ENCODE measurements at regions not wholly inside any gene's neighbourhood (a gene's known extent, or its start where the extent isn't known, plus 50 kb on each side); places are given as distances from the start of the nearest gene placed in this dataset.

GRCh38 chr15:89400782-89401545 is 66.3 kb upstream of the POLG start:
- in situ Hi-C loops (cut with HindIII; ENCODE audit: low pct_unique_long_range_greater_than_20kb, low sequenced_read_pairs) = no loop called here
- DNase-seq (ENCODE audit: low read depth) = peak; percentile 18

GRCh38 chr15:89400116-89400781 is 65.6 kb upstream of the POLG start:
- peak; percentile 36 for DNase-seq (ENCODE audit: low read depth)
- in situ Hi-C loops (cut with HindIII; ENCODE audit: low pct_unique_long_range_greater_than_20kb, low sequenced_read_pairs) = no loop called here

- in situ Hi-C loops (cut with HindIII; ENCODE audit: low pct_unique_long_range_greater_than_20kb, low sequenced_read_pairs) = no loop called here
- peak; percentile 83 for DNase-seq (ENCODE audit: low read depth)
Measured at GRCh38 chr15:89399238-89400115, 64.9 kb upstream of the POLG start.

DNA sequence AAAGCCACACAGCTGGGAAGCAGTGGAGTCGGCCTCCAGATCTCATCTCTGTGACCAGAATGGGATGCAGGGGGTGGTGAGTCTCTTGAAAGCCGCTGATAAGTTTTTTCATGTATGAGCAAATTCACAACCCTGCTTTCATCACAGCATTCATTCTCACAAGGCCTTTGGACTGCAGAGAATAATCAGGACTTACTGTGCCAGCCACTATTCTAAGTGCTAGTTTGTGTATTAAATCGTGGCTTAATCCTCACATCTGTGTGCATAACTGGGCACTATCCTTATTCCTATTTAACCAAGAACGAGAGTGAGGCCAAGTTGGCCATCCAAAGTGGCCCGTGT is 64.2 kb upstream of the POLG start:
- no peak for DNase-seq (ENCODE audit: low read depth)
- in situ Hi-C loops (cut with HindIII; ENCODE audit: low pct_unique_long_range_greater_than_20kb, low sequenced_read_pairs) = no loop called here

- no peak for DNase-seq (ENCODE audit: low read depth)
- in situ Hi-C loops (cut with HindIII; ENCODE audit: low pct_unique_long_range_greater_than_20kb, low sequenced_read_pairs) = no loop called here
Measured at GRCh38 chr15:89397653-89398023, 63.0 kb upstream of the POLG start.

- no peak for DNase-seq (ENCODE audit: low read depth)
- in situ Hi-C loops (cut with HindIII; ENCODE audit: low pct_unique_long_range_greater_than_20kb, low sequenced_read_pairs) = no loop called here
Measured at GRCh38 chr15:89396723-89397652, 62.4 kb upstream of the POLG start.

GRCh38 chr15:89395996-89396395 is 61.4 kb upstream of the POLG start:
- no peak for DNase-seq (ENCODE audit: low read depth)

DNA sequence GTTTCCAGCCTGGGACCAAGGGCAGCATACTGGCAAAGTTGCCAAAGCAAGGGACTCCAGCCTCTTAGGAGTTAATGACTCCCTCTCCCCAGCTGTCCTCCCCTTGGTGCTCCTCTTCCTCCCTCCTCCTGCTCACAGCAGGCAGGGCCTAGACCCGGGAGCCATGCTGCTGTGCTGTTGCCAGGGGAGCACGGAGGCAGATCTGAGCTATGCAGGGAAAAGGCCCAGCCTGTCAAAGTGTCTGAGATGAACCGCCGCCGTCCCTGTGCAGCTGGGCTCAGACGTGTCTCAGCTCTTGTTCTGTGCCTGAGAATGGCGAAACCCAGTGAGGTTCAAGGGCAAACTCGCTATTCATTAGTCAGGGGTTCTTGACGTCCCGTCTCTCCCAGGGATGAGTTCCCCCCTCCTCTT is 60.8 kb upstream of the POLG start:
- in situ Hi-C loops (cut with HindIII; ENCODE audit: low pct_unique_long_range_greater_than_20kb, low sequenced_read_pairs) = no loop called here
- no peak for DNase-seq (ENCODE audit: low read depth)

More at GRCh38 chr15:89395996-89396395, 61.4 kb upstream of the POLG start:
- in situ Hi-C loops (cut with HindIII; ENCODE audit: low pct_unique_long_range_greater_than_20kb, low sequenced_read_pairs) = no loop called here

DNA sequence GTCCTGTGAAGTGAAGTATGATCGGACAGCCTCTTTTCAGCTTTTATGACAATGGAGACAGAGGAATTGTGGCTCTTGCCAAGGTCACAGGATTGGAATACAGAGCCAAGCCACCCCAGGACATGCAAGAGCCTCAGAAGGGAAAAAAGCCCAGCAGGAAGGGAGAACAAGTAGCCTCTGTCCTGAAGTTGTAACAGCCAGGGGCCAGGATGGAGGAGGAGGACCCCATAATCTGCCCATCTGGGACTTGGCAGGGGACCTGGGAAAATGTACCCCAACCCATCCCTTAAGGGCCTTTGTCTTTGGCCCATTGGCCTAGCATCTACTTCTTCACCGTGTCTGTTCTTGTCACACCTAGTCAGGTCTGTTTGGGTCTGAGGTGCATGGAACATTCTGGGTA is 60.4 kb upstream of the POLG start:
- in situ Hi-C loops (cut with HindIII; ENCODE audit: low pct_unique_long_range_greater_than_20kb, low sequenced_read_pairs) = no loop called here
- no peak for DNase-seq (ENCODE audit: low read depth)

DNA sequence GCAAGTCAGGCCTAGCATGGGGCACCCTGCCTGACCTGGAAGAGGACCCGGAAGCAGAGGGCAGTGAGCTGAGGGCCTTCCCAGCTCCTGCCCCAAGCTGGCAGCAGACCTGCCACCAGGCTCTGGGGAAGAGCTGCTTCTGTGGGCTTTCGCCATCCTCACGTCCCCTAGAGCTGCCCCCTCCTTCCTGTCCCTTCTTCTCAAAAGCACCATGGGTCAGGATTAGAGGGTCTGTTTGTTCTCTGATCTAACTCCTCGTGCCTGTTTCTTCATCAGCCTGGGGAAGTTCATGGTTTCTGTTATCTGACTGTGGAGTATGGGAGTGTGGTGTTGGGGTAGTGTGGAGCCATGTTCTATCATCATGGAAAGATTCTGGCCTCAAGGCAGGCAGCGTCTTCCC is 58.4 kb upstream of the POLG start:
- in situ Hi-C loops (cut with HindIII; ENCODE audit: low pct_unique_long_range_greater_than_20kb, low sequenced_read_pairs) = no loop called here
- no peak for DNase-seq (ENCODE audit: low read depth)

DNA sequence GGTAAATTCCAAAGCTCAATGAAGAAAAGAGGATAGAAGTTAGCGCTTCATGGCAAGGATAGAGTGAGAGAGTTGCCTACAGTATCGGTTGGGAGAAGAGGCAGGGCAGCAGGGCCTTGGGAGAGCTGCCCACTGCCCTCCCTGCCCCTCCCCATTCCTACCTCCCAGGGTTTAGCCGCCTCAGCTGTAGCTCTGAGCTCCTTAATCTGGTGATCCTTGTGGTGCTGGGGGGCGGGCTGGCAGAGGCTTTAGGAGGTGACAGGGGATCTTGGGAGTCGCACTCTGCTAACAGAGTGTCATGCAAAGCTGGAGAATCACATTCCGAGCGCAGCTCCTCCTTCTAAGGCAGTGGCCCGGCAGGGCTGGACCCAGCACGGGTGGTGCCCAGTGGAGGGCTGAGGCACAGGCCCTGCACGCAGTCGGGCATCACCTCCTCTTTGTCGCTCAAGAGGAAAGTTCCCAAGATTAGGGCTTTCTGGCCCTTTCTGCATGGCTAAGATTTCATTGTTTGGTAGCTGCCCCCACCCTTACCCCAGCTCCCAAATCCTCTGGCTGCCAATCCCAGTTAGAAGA is 57.1 kb upstream of the POLG start:
- in situ Hi-C loops (cut with HindIII; ENCODE audit: low pct_unique_long_range_greater_than_20kb, low sequenced_read_pairs) = no loop called here
- no peak for DNase-seq (ENCODE audit: low read depth)

DNA sequence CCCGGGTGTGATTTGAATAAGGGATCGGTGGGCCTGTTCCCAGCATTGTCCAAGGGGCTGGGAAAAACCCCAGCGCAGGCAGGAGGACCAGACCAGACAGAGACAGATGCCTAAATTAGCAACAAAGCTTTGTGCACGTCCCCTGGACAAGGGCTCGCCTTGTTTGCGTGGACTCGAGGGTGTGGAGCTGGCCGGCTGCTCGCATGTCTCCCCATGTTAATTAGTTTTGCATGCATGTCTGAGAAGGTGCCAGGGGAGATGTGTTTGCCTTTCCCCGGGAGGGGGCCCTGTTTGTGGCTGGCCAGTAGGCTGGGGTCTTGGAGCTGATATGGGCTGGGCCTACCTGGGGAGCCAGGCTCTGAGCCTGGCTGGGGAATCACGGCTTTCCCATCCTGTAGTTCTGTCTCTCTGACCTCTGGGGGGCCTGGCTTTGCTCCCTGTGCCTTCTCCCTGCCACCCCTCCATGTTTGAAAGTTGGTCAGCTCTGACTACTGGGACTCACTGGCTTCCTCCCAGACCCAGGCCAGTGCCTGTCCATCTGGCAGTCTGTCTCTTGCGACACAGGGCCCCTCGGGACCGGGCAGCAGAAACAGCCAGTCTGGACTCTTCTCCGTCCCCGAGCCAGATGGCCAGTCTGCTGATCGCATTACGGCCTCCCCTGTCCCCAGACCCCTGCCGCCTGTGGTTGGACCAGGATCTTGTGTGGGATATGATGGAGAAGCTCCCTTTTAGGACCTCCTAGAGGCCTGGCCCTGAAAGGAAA is 55.4 kb upstream of the POLG start:
- no peak for DNase-seq (ENCODE audit: low read depth)
- in situ Hi-C loops (cut with HindIII; ENCODE audit: low pct_unique_long_range_greater_than_20kb, low sequenced_read_pairs) = no loop called here

- no peak for DNase-seq (ENCODE audit: low read depth)
- in situ Hi-C loops (cut with HindIII; ENCODE audit: low pct_unique_long_range_greater_than_20kb, low sequenced_read_pairs) = no loop called here
Measured at GRCh38 chr15:89387140-89387903, 52.7 kb upstream of the POLG start.

- no peak for DNase-seq (ENCODE audit: low read depth)
- in situ Hi-C loops (cut with HindIII; ENCODE audit: low pct_unique_long_range_greater_than_20kb, low sequenced_read_pairs) = no loop called here
Measured at GRCh38 chr15:89385596-89386331, 51.1 kb upstream of the POLG start.

Measured in Caki2 (cell line).